Activated CD4-positive, alpha-beta T cell treated with anti-CD3 and anti-CD28 coated beads for 36 hours (primary cell): ENCODE measurements at regions not wholly inside any gene's neighbourhood (a gene's known extent, or its start where the extent isn't known, plus 50 kb on each side); places are given as distances from the start of the nearest gene placed in this dataset.

Experiments
- ATAC-seq: fragments of 200-7000 bp; cut with Tn5 transposase; one replicate; pipeline ENCODE4 v1.10.0; 2021; ENCODE audit warnings: mild to moderate bottlenecking, moderate library complexity
- CTCF ChIA-PET: fragments of 350-600 bp; sonication (Branson Sonifier 250); formaldehyde crosslinking; loops from one replicate; lab custom pipeline; 2021; ENCODE audit warnings: antibody characterized with exemption; lab: Charles Lee
- POLR2A ChIA-PET: fragments of 350-600 bp; sonication (Branson Sonifier 250); formaldehyde crosslinking; loops from one replicate; lab custom pipeline; 2021; ENCODE audit warnings: antibody characterized with exemption, inconsistent platforms; lab: Charles Lee
- DNase-seq: peaks from one replicate; pipeline ENCODE4 v3.0.0-alpha.2; 2020
- H3K27ac Mint-ChIP-seq: one replicate; pipeline ENCODE4 v1.8.0; 2021; ENCODE audit warnings: mixed read lengths
- H3K27me3 Mint-ChIP-seq: one replicate; pipeline ENCODE4 v1.8.0; 2021; ENCODE audit warnings: mixed read lengths
- H3K36me3 Mint-ChIP-seq: one replicate; pipeline ENCODE4 v1.8.0; 2021; ENCODE audit warnings: low read depth, mixed read lengths
- H3K4me1 Mint-ChIP-seq: one replicate; pipeline ENCODE4 v1.8.0; 2021; ENCODE audit warnings: mixed read lengths
- H3K4me3 Mint-ChIP-seq: one replicate; pipeline ENCODE4 v1.8.0; 2021; ENCODE audit warnings: mild to moderate bottlenecking, moderate library complexity, mixed read lengths
- H3K9me3 Mint-ChIP-seq: one replicate; pipeline ENCODE4 v1.8.0; 2021; ENCODE audit warnings: low read depth, mixed read lengths
- intact Hi-C, 2 experiments: fragments of 100-400 bp; cut with DNase I in 1 of 2; cut with micrococcal nuclease in 1 of 2; formaldehyde crosslinking; loops; one replicate each; pipeline versions ENCODE4 v1.14.2 to v1.15.1; 2022 to 2024; cut with DNase I, micrococcal nuclease

GRCh38 chr13:40190641-40191100 lies 475.8 kb downstream of the FOXO1 start:
- ChIA-PET POLR2A (interaction anchor here (0.9 to 1.1 kb wide), 2 partner anchors 17 to 422 kb away, joined by 3 read pairs; no protein-coding TSS in a partner anchor), CTCF (interaction anchor here (0.5 to 4.6 kb wide), 11 partner anchors 10 to 317 kb away, joined by 3 to 21 read pairs (median 3); no protein-coding TSS in a partner anchor)
- Mint-ChIP-seq H3K9me3 (no peaks in the 10 kb centered on the region), H3K4me1 (peaks cover 76% of the 10 kb centered on the region), H3K36me3 (no peaks in the 10 kb centered on the region), H3K4me3 (peak overlapping the region; percentile 32), H3K27ac (peak overlapping the region; percentile 89), H3K27me3 (no peaks in the 10 kb centered on the region)
- peak; percentile 81 for DNase-seq
- intact Hi-C loops = loop anchor here (1.0 to 2.0 kb wide), 3 partner anchors 16 to 476 kb away; partner anchors contain the start of gene FOXO1 (in 1 of the 2)
- ATAC-seq = peak; percentile 43

- H3K4me1 Mint-ChIP-seq = peaks cover 71% of the 10 kb centered on the region
- H3K4me3 Mint-ChIP-seq = no peak overlapping the region
- no peaks in the 10 kb centered on the region for H3K9me3 Mint-ChIP-seq
- H3K27ac Mint-ChIP-seq = peak overlapping the region; percentile 89
- ChIA-PET CTCF (interaction anchor here (0.6 to 4.6 kb wide), 8 partner anchors 11 to 480 kb away, joined by 3 to 21 read pairs (median 4); no protein-coding TSS in a partner anchor), POLR2A (interaction anchor here (0.6 to 0.9 kb wide), 2 partner anchors 16 to 17 kb away, joined by 3 read pairs; no protein-coding TSS in a partner anchor)
- intact Hi-C loops = loop anchor here (2.0 kb wide), 2 partner anchors 15 to 475 kb away; partner anchors contain the start of gene FOXO1 (in 1 of the 2)
- no peaks in the 10 kb centered on the region for H3K27me3 Mint-ChIP-seq
- DNase-seq = no peak
- no peaks in the 10 kb centered on the region for H3K36me3 Mint-ChIP-seq
- no peak for ATAC-seq
These were observed 475.1 kb downstream of the FOXO1 start for GRCh38 chr13:40191186-40191980.

GRCh38 chr13:40192452-40192851 lies 474.0 kb downstream of the FOXO1 start:
- H3K27ac Mint-ChIP-seq = peak overlapping the region; percentile 17
- H3K27me3 Mint-ChIP-seq = no peaks in the 10 kb centered on the region
- ChIA-PET POLR2A (no interaction called here), CTCF (interaction anchor here (4.6 kb wide), 1 partner anchor 15 kb away, joined by 21 read pairs; no protein-coding TSS in a partner anchor)
- intact Hi-C loops = no loop called here
- H3K9me3 Mint-ChIP-seq = no peaks in the 10 kb centered on the region
- ATAC-seq (no peak), DNase-seq (no peak)
- no peaks in the 10 kb centered on the region for H3K36me3 Mint-ChIP-seq
- no peak overlapping the region for H3K4me3 Mint-ChIP-seq
- peaks cover 61% of the 10 kb centered on the region for H3K4me1 Mint-ChIP-seq

- CTCF ChIA-PET = interaction anchor here (4.6 kb wide), 1 partner anchor 14 kb away, joined by 21 read pairs; no protein-coding TSS in a partner anchor
- Mint-ChIP-seq H3K9me3 (no peaks in the 10 kb centered on the region), H3K36me3 (no peaks in the 10 kb centered on the region), H3K27me3 (no peaks in the 10 kb centered on the region), H3K4me1 (peaks cover 57% of the 10 kb centered on the region), H3K27ac (no peak overlapping the region), H3K4me3 (no peak overlapping the region)
- ATAC-seq (no peak), DNase-seq (no peak)
- intact Hi-C loops = no loop called here
- POLR2A ChIA-PET = no interaction called here
These were observed 473.6 kb downstream of the FOXO1 start for GRCh38 chr13:40192858-40193257.

GRCh38 chr13:40193286-40194223 lies 472.9 kb downstream of the FOXO1 start:
- no peak overlapping the region for H3K27ac Mint-ChIP-seq
- peaks cover 50% of the 10 kb centered on the region for H3K4me1 Mint-ChIP-seq
- no peaks in the 10 kb centered on the region for H3K27me3 Mint-ChIP-seq
- ATAC-seq (no peak), DNase-seq (no peak)
- H3K9me3 Mint-ChIP-seq = no peaks in the 10 kb centered on the region
- intact Hi-C loops = no loop called here
- ChIA-PET CTCF (interaction anchor here (4.6 kb wide), 1 partner anchor 14 kb away, joined by 21 read pairs; no protein-coding TSS in a partner anchor), POLR2A (no interaction called here)
- H3K4me3 Mint-ChIP-seq = no peak overlapping the region
- H3K36me3 Mint-ChIP-seq = no peaks in the 10 kb centered on the region

- no peak overlapping the region for H3K4me3 Mint-ChIP-seq
- no peaks in the 10 kb centered on the region for H3K36me3 Mint-ChIP-seq
- H3K4me1 Mint-ChIP-seq = peaks cover 42% of the 10 kb centered on the region
- ChIA-PET POLR2A (no interaction called here), CTCF (interaction anchor here (0.7 to 1.7 kb wide), 3 partner anchors 9 to 125 kb away, joined by 3 to 7 read pairs (median 4); no protein-coding TSS in a partner anchor)
- H3K27me3 Mint-ChIP-seq = no peaks in the 10 kb centered on the region
- DNase-seq = no peak
- H3K27ac Mint-ChIP-seq = no peak overlapping the region
- ATAC-seq = no peak
- intact Hi-C loops = no loop called here
- H3K9me3 Mint-ChIP-seq = no peaks in the 10 kb centered on the region
These were observed 472.1 kb downstream of the FOXO1 start for GRCh38 chr13:40194224-40194806.

GRCh38 chr13:40197049-40197448 lies 469.4 kb downstream of the FOXO1 start:
- no peak overlapping the region for H3K27ac Mint-ChIP-seq
- no peak for ATAC-seq
- CTCF ChIA-PET = interaction anchor here (0.5 kb wide), 1 partner anchor 96 kb away, joined by 4 read pairs; no protein-coding TSS in a partner anchor
- H3K4me1 Mint-ChIP-seq = peaks cover 25% of the 10 kb centered on the region
- H3K4me3 Mint-ChIP-seq = no peak overlapping the region
- no peaks in the 10 kb centered on the region for H3K36me3 Mint-ChIP-seq
- no peaks in the 10 kb centered on the region for H3K27me3 Mint-ChIP-seq
- DNase-seq = no peak
- intact Hi-C loops = no loop called here
- no peaks in the 10 kb centered on the region for H3K9me3 Mint-ChIP-seq
- POLR2A ChIA-PET = no interaction called here

GRCh38 chr13:40197936-40198595 lies 468.4 kb downstream of the FOXO1 start:
- ChIA-PET CTCF (no interaction called here), POLR2A (no interaction called here)
- Mint-ChIP-seq H3K36me3 (no peaks in the 10 kb centered on the region), H3K27me3 (no peaks in the 10 kb centered on the region), H3K27ac (no peak overlapping the region), H3K4me1 (peaks cover 25% of the 10 kb centered on the region), H3K4me3 (no peak overlapping the region), H3K9me3 (no peaks in the 10 kb centered on the region)
- ATAC-seq (no peak), DNase-seq (no peak)
- intact Hi-C loops = no loop called here

- ChIA-PET POLR2A (interaction anchor here (0.8 kb wide), 1 partner anchor 317 kb away, joined by 4 read pairs; no protein-coding TSS in a partner anchor), CTCF (interaction anchor here (0.6 to 1.7 kb wide), 4 partner anchors 10 to 54 kb away, joined by 3 to 5 read pairs (median 4); no protein-coding TSS in a partner anchor)
- Mint-ChIP-seq H3K9me3 (peaks cover 6% of the 10 kb centered on the region), H3K27me3 (no peaks in the 10 kb centered on the region), H3K4me1 (peaks cover 32% of the 10 kb centered on the region), H3K27ac (peak overlapping the region; percentile 8), H3K4me3 (no peak overlapping the region), H3K36me3 (peaks cover 7% of the 10 kb centered on the region)
- intact Hi-C loops = no loop called here
- ATAC-seq (peak; percentile 88), DNase-seq (no peak)
These were observed 466.0 kb downstream of the FOXO1 start for GRCh38 chr13:40200273-40200978.
